HFF-Myc (cell line): ENCODE measurements at regions not wholly inside any gene's neighbourhood (a gene's known extent, or its start where the extent isn't known, plus 50 kb on each side); places are given as distances from the start of the nearest gene placed in this dataset.

ENCODE experiments used
- DNase-seq: peaks from one replicate; pipeline ENCODE4 v3.0.0-alpha.2; 2011; ENCODE audit warnings: low read depth; ENCODE audit errors: extremely low read depth
- H3K4me3 ChIP-seq: replicated peaks from 2 replicates; pipeline ENCODE4 v1.5.1; 2011; ENCODE audit warnings: low read depth, mild to moderate bottlenecking, control low read depth, low read length
- CTCF ChIP-seq: IDR thresholded peaks from 2 replicates; pipeline ENCODE4 v1.5.1; 2012; ENCODE audit warnings: mild to moderate bottlenecking, low read depth, low read length, control low read depth; ENCODE audit errors: missing control alignments

GRCh38 chr6:78577585-78577984, 289.8 kb upstream of the IRAK1BP1 start:
- H3K4me3 ChIP-seq: no peak overlapping the region
- DNase-seq: no peak

GRCh38 chr6:78578430-78578829, 288.9 kb upstream of the IRAK1BP1 start:
- H3K4me3 ChIP-seq: no peak overlapping the region
- no peak for TF ChIP-seq CTCF
- DNase-seq: no peak

More at GRCh38 chr6:78577585-78577984, 289.8 kb upstream of the IRAK1BP1 start:
- no peak for TF ChIP-seq CTCF

- no peak for DNase-seq
Measured at GRCh38 chr6:78580923-78581322, 286.4 kb upstream of the IRAK1BP1 start.

GRCh38 chr6:78583079-78583478, 284.3 kb upstream of the IRAK1BP1 start:
- DNase-seq: no peak
- no peak overlapping the region for H3K4me3 ChIP-seq
- no peak for TF ChIP-seq CTCF

More at GRCh38 chr6:78580923-78581322, 286.4 kb upstream of the IRAK1BP1 start:
- H3K4me3 ChIP-seq: no peak overlapping the region
- no peak for TF ChIP-seq CTCF

GRCh38 chr6:78589436-78589835, 277.9 kb upstream of the IRAK1BP1 start:
- H3K4me3 ChIP-seq: no peak overlapping the region
- no peak for DNase-seq
- no peak for TF ChIP-seq CTCF

- TF ChIP-seq CTCF: no peak
- no peak for DNase-seq
Measured at GRCh38 chr6:78593898-78594667, 273.3 kb upstream of the IRAK1BP1 start.

More at GRCh38 chr6:78593898-78594667, 273.3 kb upstream of the IRAK1BP1 start:
- no peak overlapping the region for H3K4me3 ChIP-seq
